Endothelial cell of umbilical vein (primary cell): ENCODE measurements at regions not wholly inside any gene's neighbourhood (a gene's known extent, or its start where the extent isn't known, plus 50 kb on each side); places are given as distances from the start of the nearest gene placed in this dataset.

Experiments used
- CTCF ChIP-seq, 2 donors: IDR thresholded peaks; 1 replicate in 1 of 2; 2 replicates in 1 of 2; pipeline ENCODE4 v1.5.1; 2011; ENCODE audit warnings: low read length in 2 of 2, mild to moderate bottlenecking in 2 of 2, moderate library complexity in 2 of 2, control low read depth in 1 of 2, inconsistent platforms in 1 of 2, low read depth in 1 of 2; ENCODE audit not compliant: insufficient read depth in 1 of 2; ENCODE audit errors: extremely low read depth in 1 of 2
- FOS ChIP-seq: IDR thresholded peaks from 2 replicates; pipeline ENCODE4 v1.6.1; 2011; ENCODE audit warnings: mild to moderate bottlenecking, low read length, moderate library complexity, borderline replicate concordance; ENCODE audit not compliant: insufficient read depth
- GATA2 ChIP-seq: IDR thresholded peaks from 2 replicates; pipeline ENCODE4 v1.7.0; 2011; ENCODE audit warnings: low read depth, mild to moderate bottlenecking, moderate library complexity, mixed read lengths, low read length; ENCODE audit not compliant: insufficient read length, insufficient read depth
- MAX ChIP-seq: IDR thresholded peaks from 2 replicates; pipeline ENCODE4 v1.6.1; 2011; ENCODE audit not compliant: insufficient read depth, insufficient read length
- POLR2A ChIP-seq: IDR thresholded peaks from 2 replicates; pipeline ENCODE4 v1.6.1; 2012; ENCODE audit warnings: low read depth, mild to moderate bottlenecking, control low read depth, low read length
- POLR2AphosphoS5 ChIP-seq: IDR thresholded peaks from 2 replicates; pipeline ENCODE4 v1.6.1; 2012; ENCODE audit warnings: low read depth, mild to moderate bottlenecking, control low read depth, low read length, moderate library complexity; ENCODE audit not compliant: insufficient read depth

GRCh38 chr7:17481118-17481517, 182.7 kb downstream of the AHR start:
- TF ChIP-seq POLR2A = no peak
- no peak for TF ChIP-seq CTCF (IDR thresholded peaks at IDR 0.05; ENCODE audit: extremely low read depth in 1 of 2, insufficient read depth in 1 of 2, low read depth in 1 of 2, low read length in 2 of 2)
- TF ChIP-seq POLR2AphosphoS5 = no peak
- TF ChIP-seq MAX = no peak
- no peak for TF ChIP-seq GATA2
- TF ChIP-seq FOS = no peak
